Gastrocnemius medialis (tissue), 4 donors: ENCODE measurements at regions not wholly inside any gene's neighbourhood (a gene's known extent, or its start where the extent isn't known, plus 50 kb on each side); places are given as distances from the start of the nearest gene placed in this dataset.

ENCODE experiments used
- ATAC-seq, 2 donors: fragments of 150-250 bp; one replicate each; pipeline ENCODE4 v1.9.1; 2016
- DNase-seq, 2 donors: peaks; one replicate each; pipeline ENCODE4 v3.0.0-alpha.2; 2019
- H3K27ac ChIP-seq, 4 donors: fragments of 200-600 bp; sonication (generic); 1 replicate in 1 of 4; 2 replicates in 3 of 4; pipeline ENCODE4 v1.5.1; 2016 to 2018; ENCODE audit warnings: mild to moderate bottlenecking in 2 of 4, moderate library complexity in 1 of 4
- H3K27me3 ChIP-seq, 3 donors: fragments of 200-600 bp; sonication (generic) in 2 of 3; 1 replicate in 1 of 3; 2 replicates in 2 of 3; pipeline versions ENCODE4 v1.5.1 to v1.6.0; 2016 to 2019; ENCODE audit warnings: mild to moderate bottlenecking in 1 of 3, moderate library complexity in 1 of 3
- H3K36me3 ChIP-seq, 2 donors: fragments of 200-600 bp; sonication (generic) in 1 of 2; one replicate each; pipeline ENCODE4 v1.5.1; 2017 to 2018
- H3K4me1 ChIP-seq, 2 donors: fragments of 200-600 bp; sonication (generic) in 1 of 2; one replicate each; pipeline ENCODE4 v1.5.1; 2016 to 2017; ENCODE audit warnings: mild to moderate bottlenecking in 2 of 2
- H3K4me3 ChIP-seq, 4 donors: fragments of 200-600 bp; sonication (generic) in 3 of 4; 1 replicate in 1 of 4; 2 replicates in 3 of 4; pipeline ENCODE4 v1.5.1; 2016 to 2019; ENCODE audit warnings: mild to moderate bottlenecking in 2 of 4
- H3K9me3 ChIP-seq, 3 donors: fragments of 200-600 bp; sonication (generic) in 2 of 3; 1 replicate in 1 of 3; 2 replicates in 2 of 3; pipeline ENCODE4 v1.5.1; 2016 to 2019
- CTCF ChIP-seq, 5 experiments: fragments of 450-650 bp in 3 of 5; fragments of 200-600 bp in 2 of 5; sonication (generic) in 2 of 5; IDR thresholded peaks in 4 of 5; conservative IDR thresholded peaks in 1 of 5; 1 replicate in 4 of 5; 2 replicates in 1 of 5; pipeline ENCODE4 v1.5.1; 2016 to 2019; ENCODE audit warnings: antibody characterized with exemption in 5 of 5, mild to moderate bottlenecking in 3 of 5, moderate library complexity in 3 of 5
- POLR2A ChIP-seq, 2 donors: fragments of 450-650 bp; IDR thresholded peaks; one replicate each; pipeline ENCODE4 v1.6.1; 2017; ENCODE audit warnings: antibody characterized with exemption in 2 of 2, mild to moderate bottlenecking in 2 of 2, moderate library complexity in 2 of 2
- in situ Hi-C, 4 donors: fragments of 200-750 bp; cut with MboI; loops; one replicate each; pipeline versions ENCODE4 v1.15.0 to v1.8.0; 2017; ENCODE audit warnings: low sequenced_read_pairs in 4 of 4
- intact Hi-C: fragments of 100-400 bp; cut with DNase I; formaldehyde crosslinking; loops from one replicate; pipeline ENCODE4 v1.15.1; 2023; ENCODE audit warnings: low total_unique reads

- no peaks in the 10 kb centered on the region for H3K4me1 ChIP-seq
- ATAC-seq: no peak
These were observed 116.1 kb downstream of the PTPRS start for GRCh38 chr19:5224480-5224879.

GRCh38 chr19:5222821-5223321 lies 117.7 kb downstream of the PTPRS start:
- H3K27ac ChIP-seq: no peak overlapping the region
- no peak overlapping the region for H3K4me3 ChIP-seq
- in situ Hi-C loops (no loop called here), intact Hi-C loops (no loop called here)
- H3K27me3 ChIP-seq: no peaks in the 10 kb centered on the region
- ATAC-seq: no peak
- H3K36me3 ChIP-seq: peaks cover 0 to 39% of the 10 kb centered on the region in 2 donors
- DNase-seq: no peak
- H3K4me1 ChIP-seq: no peaks in the 10 kb centered on the region
- no peaks in the 10 kb centered on the region for H3K9me3 ChIP-seq
- no peak for TF ChIP-seq POLR2A (IDR thresholded peaks at IDR 0.05)
- TF ChIP-seq CTCF (IDR thresholded peaks at IDR 0.05 in 4 of 5, conservative IDR thresholded peaks at IDR 0.05 in 1 of 5): no peak

More at GRCh38 chr19:5224480-5224879, 116.1 kb downstream of the PTPRS start:
- in situ Hi-C loops (no loop called here), intact Hi-C loops (no loop called here)
- no peak overlapping the region for H3K4me3 ChIP-seq
- no peak for TF ChIP-seq POLR2A (IDR thresholded peaks at IDR 0.05)
- no peak for TF ChIP-seq CTCF (IDR thresholded peaks at IDR 0.05 in 4 of 5, conservative IDR thresholded peaks at IDR 0.05 in 1 of 5)
- H3K36me3 ChIP-seq: peaks cover 0 to 22% of the 10 kb centered on the region in 2 donors
- no peaks in the 10 kb centered on the region for H3K9me3 ChIP-seq
- H3K27ac ChIP-seq: no peak overlapping the region
- no peak for DNase-seq
- H3K27me3 ChIP-seq: no peaks in the 10 kb centered on the region

- H3K4me1 ChIP-seq: no peaks in the 10 kb centered on the region
- intact Hi-C loops (no loop called here), in situ Hi-C loops (no loop called here)
- no peaks in the 10 kb centered on the region for H3K27me3 ChIP-seq
- H3K27ac ChIP-seq: no peak overlapping the region
- DNase-seq (no peak), ATAC-seq (no peak)
- no peak overlapping the region for H3K4me3 ChIP-seq
- TF ChIP-seq CTCF (IDR thresholded peaks at IDR 0.05 in 4 of 5, conservative IDR thresholded peaks at IDR 0.05 in 1 of 5) (no peak), POLR2A (IDR thresholded peaks at IDR 0.05) (no peak)
- H3K36me3 ChIP-seq: peaks cover 0 to 46% of the 10 kb centered on the region in 2 donors
- H3K9me3 ChIP-seq: no peaks in the 10 kb centered on the region
These were observed 118.4 kb downstream of the PTPRS start for GRCh38 chr19:5222178-5222577.

GRCh38 chr19:5220866-5221265 lies 119.7 kb downstream of the PTPRS start:
- H3K9me3 ChIP-seq: no peaks in the 10 kb centered on the region
- no peaks in the 10 kb centered on the region for H3K27me3 ChIP-seq
- DNase-seq: no peak
- H3K4me3 ChIP-seq: no peak overlapping the region
- no peak for ATAC-seq
- H3K36me3 ChIP-seq: peaks cover 0 to 58% of the 10 kb centered on the region in 2 donors
- in situ Hi-C loops: no loop called here
- H3K4me1 ChIP-seq: no peaks in the 10 kb centered on the region
- intact Hi-C loops: no loop called here
- no peak overlapping the region for H3K27ac ChIP-seq
- TF ChIP-seq POLR2A (IDR thresholded peaks at IDR 0.05): no peak
- no peak for TF ChIP-seq CTCF (IDR thresholded peaks at IDR 0.05 in 4 of 5, conservative IDR thresholded peaks at IDR 0.05 in 1 of 5)

GRCh38 chr19:5220361-5220760 lies 120.3 kb downstream of the PTPRS start:
- intact Hi-C loops (no loop called here), in situ Hi-C loops (no loop called here)
- no peak overlapping the region for H3K4me3 ChIP-seq
- H3K27ac ChIP-seq: no peak overlapping the region
- peaks cover 0 to 63% of the 10 kb centered on the region in 2 donors for H3K36me3 ChIP-seq
- DNase-seq (no peak), ATAC-seq (no peak)
- no peaks in the 10 kb centered on the region for H3K27me3 ChIP-seq
- no peak for TF ChIP-seq POLR2A (IDR thresholded peaks at IDR 0.05)
- no peak for TF ChIP-seq CTCF (IDR thresholded peaks at IDR 0.05 in 4 of 5, conservative IDR thresholded peaks at IDR 0.05 in 1 of 5)
- H3K4me1 ChIP-seq: no peaks in the 10 kb centered on the region
- no peaks in the 10 kb centered on the region for H3K9me3 ChIP-seq
